ENCODE measurements at regions not wholly inside any gene's neighbourhood (a gene's known extent, or its start where the extent isn't known, plus 50 kb on each side); places are given as distances from the start of the nearest gene placed in this dataset.

GRCh38 chr11:90844041-90844440, 621.2 kb upstream of the CHORDC1 start:
- TF ChIP-seq, protein P1, sequence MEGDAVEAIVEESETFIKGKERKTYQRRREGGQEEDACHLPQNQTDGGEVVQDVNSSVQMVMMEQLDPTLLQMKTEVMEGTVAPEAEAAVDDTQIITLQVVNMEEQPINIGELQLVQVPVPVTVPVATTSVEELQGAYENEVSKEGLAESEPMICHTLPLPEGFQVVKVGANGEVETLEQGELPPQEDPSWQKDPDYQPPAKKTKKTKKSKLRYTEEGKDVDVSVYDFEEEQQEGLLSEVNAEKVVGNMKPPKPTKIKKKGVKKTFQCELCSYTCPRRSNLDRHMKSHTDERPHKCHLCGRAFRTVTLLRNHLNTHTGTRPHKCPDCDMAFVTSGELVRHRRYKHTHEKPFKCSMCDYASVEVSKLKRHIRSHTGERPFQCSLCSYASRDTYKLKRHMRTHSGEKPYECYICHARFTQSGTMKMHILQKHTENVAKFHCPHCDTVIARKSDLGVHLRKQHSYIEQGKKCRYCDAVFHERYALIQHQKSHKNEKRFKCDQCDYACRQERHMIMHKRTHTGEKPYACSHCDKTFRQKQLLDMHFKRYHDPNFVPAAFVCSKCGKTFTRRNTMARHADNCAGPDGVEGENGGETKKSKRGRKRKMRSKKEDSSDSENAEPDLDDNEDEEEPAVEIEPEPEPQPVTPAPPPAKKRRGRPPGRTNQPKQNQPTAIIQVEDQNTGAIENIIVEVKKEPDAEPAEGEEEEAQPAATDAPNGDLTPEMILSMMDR (IDR thresholded peaks at IDR 0.05): no peak
- no peak for TF ChIP-seq POLR2AphosphoS5 (IDR thresholded peaks at IDR 0.05)
